ENCODE measurements at regions not wholly inside any gene's neighbourhood (a gene's known extent, or its start where the extent isn't known, plus 50 kb on each side); places are given as distances from the start of the nearest gene placed in this dataset.

GRCh38 chr4:36614011-36614410, 332.6 kb downstream of the DTHD1 start:
- DNase-seq (ENCODE audit: low read depth, low spot score) (no peak), FAIRE-seq (no peak)
- Histone ChIP-seq H3K4me3 (replicated peaks in 1 of 3; ENCODE audit: insufficient read depth in 1 of 3, low read depth in 1 of 3, low read length in 3 of 3) (no peak overlapping the region), H4K20me1 (replicated peaks; ENCODE audit: control insufficient read depth, extremely low read depth, insufficient read depth, low read length) (no peaks in the 10 kb centered on the region), H3K4me2 (ENCODE audit: insufficient read depth, low read length) (no peak overlapping the region), H3K27me3 (ENCODE audit: control insufficient read depth in 2 of 2, insufficient read depth in 2 of 2, low read length in 2 of 2) (no peaks in the 10 kb centered on the region), H2AFZ (ENCODE audit: low read depth, low read length) (no peak overlapping the region), H3K9me3 (replicated peaks; ENCODE audit: control insufficient read depth, insufficient read depth, low read length) (no peaks in the 10 kb centered on the region), H3K4me1 (ENCODE audit: control insufficient read depth, extremely low read depth, insufficient read depth, low read length) (no peaks in the 10 kb centered on the region), H3K36me3 (ENCODE audit: control insufficient read depth in 2 of 2, extremely low read depth in 1 of 2, insufficient read depth in 2 of 2, low read length in 2 of 2) (no peaks in the 10 kb centered on the region), H3K27ac (ENCODE audit: insufficient read depth, low read depth, low read length) (no peak overlapping the region), H3K9me1 (replicated peaks; ENCODE audit: control insufficient read depth, extremely low read depth, insufficient read depth, low read length) (no peaks in the 10 kb centered on the region), H3K9ac (replicated peaks; ENCODE audit: extremely low read depth, insufficient read depth, low read length) (no peak overlapping the region), H3K79me2 (ENCODE audit: control insufficient read depth, insufficient read depth, low read length) (no peaks in the 10 kb centered on the region)
- dilution Hi-C loops (cut with MboI; ENCODE audit: extremely low pct_ligation_motif_present, low sequenced_read_pairs) = no loop called here
- BruUV-seq (replicated peaks) = no TSS peak
- CTCF ChIA-PET = no interaction called here
- TF ChIP-seq MYC (IDR thresholded peaks at IDR 0.05; ENCODE audit: low read depth, low read length) = no peak
- TF ChIP-seq, protein P1, sequence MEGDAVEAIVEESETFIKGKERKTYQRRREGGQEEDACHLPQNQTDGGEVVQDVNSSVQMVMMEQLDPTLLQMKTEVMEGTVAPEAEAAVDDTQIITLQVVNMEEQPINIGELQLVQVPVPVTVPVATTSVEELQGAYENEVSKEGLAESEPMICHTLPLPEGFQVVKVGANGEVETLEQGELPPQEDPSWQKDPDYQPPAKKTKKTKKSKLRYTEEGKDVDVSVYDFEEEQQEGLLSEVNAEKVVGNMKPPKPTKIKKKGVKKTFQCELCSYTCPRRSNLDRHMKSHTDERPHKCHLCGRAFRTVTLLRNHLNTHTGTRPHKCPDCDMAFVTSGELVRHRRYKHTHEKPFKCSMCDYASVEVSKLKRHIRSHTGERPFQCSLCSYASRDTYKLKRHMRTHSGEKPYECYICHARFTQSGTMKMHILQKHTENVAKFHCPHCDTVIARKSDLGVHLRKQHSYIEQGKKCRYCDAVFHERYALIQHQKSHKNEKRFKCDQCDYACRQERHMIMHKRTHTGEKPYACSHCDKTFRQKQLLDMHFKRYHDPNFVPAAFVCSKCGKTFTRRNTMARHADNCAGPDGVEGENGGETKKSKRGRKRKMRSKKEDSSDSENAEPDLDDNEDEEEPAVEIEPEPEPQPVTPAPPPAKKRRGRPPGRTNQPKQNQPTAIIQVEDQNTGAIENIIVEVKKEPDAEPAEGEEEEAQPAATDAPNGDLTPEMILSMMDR (IDR thresholded peaks at IDR 0.05; ENCODE audit: extremely low read depth in 1 of 2, insufficient read depth in 1 of 2, low read depth in 1 of 2, low read length in 2 of 2) = no peak
- no peak for TF ChIP-seq FOS (IDR thresholded peaks at IDR 0.05; ENCODE audit: borderline replicate concordance, insufficient read depth, low read length)
- TF ChIP-seq POLR2AphosphoS5 (IDR thresholded peaks at IDR 0.05; ENCODE audit: insufficient read depth, low read depth, low read length) = no peak
- intact Hi-C loops (cut with micrococcal nuclease) = no loop called here
- POLR2A ChIA-PET = no interaction called here

GRCh38 chr4:36618102-36618501, 336.7 kb downstream of the DTHD1 start:
- BruUV-seq (replicated peaks) = no TSS peak
- dilution Hi-C loops (cut with MboI; ENCODE audit: extremely low pct_ligation_motif_present, low sequenced_read_pairs) = no loop called here
- POLR2A ChIA-PET = no interaction called here

More at GRCh38 chr4:36618102-36618501, 336.7 kb downstream of the DTHD1 start:
- H3K9me1 ChIP-seq (replicated peaks; ENCODE audit: control insufficient read depth, extremely low read depth, insufficient read depth, low read length) = no peaks in the 10 kb centered on the region
- DNase-seq (ENCODE audit: low read depth, low spot score) = no peak
- CTCF ChIA-PET = no interaction called here
- intact Hi-C loops (cut with micrococcal nuclease) = no loop called here
- H4K20me1 ChIP-seq (replicated peaks; ENCODE audit: control insufficient read depth, extremely low read depth, insufficient read depth, low read length) = no peaks in the 10 kb centered on the region
- H3K4me3 ChIP-seq (replicated peaks in 1 of 3; ENCODE audit: insufficient read depth in 1 of 3, low read depth in 1 of 3, low read length in 3 of 3) = no peak overlapping the region
- no peak for FAIRE-seq
- H2AFZ ChIP-seq (ENCODE audit: low read depth, low read length) = no peak overlapping the region
- H3K9ac ChIP-seq (replicated peaks; ENCODE audit: extremely low read depth, insufficient read depth, low read length) = no peak overlapping the region
- no peak overlapping the region for H3K4me2 ChIP-seq (ENCODE audit: insufficient read depth, low read length)
- H3K79me2 ChIP-seq (ENCODE audit: control insufficient read depth, insufficient read depth, low read length) = no peaks in the 10 kb centered on the region
- no peaks in the 10 kb centered on the region for H3K9me3 ChIP-seq (replicated peaks; ENCODE audit: control insufficient read depth, insufficient read depth, low read length)
- no peaks in the 10 kb centered on the region for H3K4me1 ChIP-seq (ENCODE audit: control insufficient read depth, extremely low read depth, insufficient read depth, low read length)
- TF ChIP-seq MYC (IDR thresholded peaks at IDR 0.05; ENCODE audit: low read depth, low read length) (no peak), GATA2 (IDR thresholded peaks at IDR 0.05; ENCODE audit: insufficient read depth, insufficient read length, low read depth, low read length) (no peak), POLR2A (IDR thresholded peaks at IDR 0.05; ENCODE audit: low read depth, low read length) (no peak), EZH2 (IDR thresholded peaks at IDR 0.05; ENCODE audit: borderline replicate concordance, low read depth, low read length, severe bottlenecking) (no peak), FOS (IDR thresholded peaks at IDR 0.05; ENCODE audit: borderline replicate concordance, insufficient read depth, low read length) (no peak), JUN (IDR thresholded peaks at IDR 0.05; ENCODE audit: borderline replicate concordance, insufficient read depth, insufficient read length, low read depth) (no peak), MAX (IDR thresholded peaks at IDR 0.05; ENCODE audit: insufficient read depth, insufficient read length) (no peak), POLR2AphosphoS5 (IDR thresholded peaks at IDR 0.05; ENCODE audit: insufficient read depth, low read depth, low read length) (no peak)
- TF ChIP-seq, protein P1 (IDR thresholded peaks at IDR 0.05; ENCODE audit: extremely low read depth in 1 of 2, insufficient read depth in 1 of 2, low read depth in 1 of 2, low read length in 2 of 2) = no peak
- H3K27ac ChIP-seq (ENCODE audit: insufficient read depth, low read depth, low read length) = no peak overlapping the region
- H3K36me3 ChIP-seq (ENCODE audit: control insufficient read depth in 2 of 2, extremely low read depth in 1 of 2, insufficient read depth in 2 of 2, low read length in 2 of 2) = no peaks in the 10 kb centered on the region
- no peaks in the 10 kb centered on the region for H3K27me3 ChIP-seq (ENCODE audit: control insufficient read depth in 2 of 2, insufficient read depth in 2 of 2, low read length in 2 of 2)
